B cell (primary cell): ENCODE measurements at regions not wholly inside any gene's neighbourhood (a gene's known extent, or its start where the extent isn't known, plus 50 kb on each side); places are given as distances from the start of the nearest gene placed in this dataset.

Experiments
- ATAC-seq: fragments of 200-7000 bp; cut with Tn5 transposase; one replicate; pipeline ENCODE4 v1.10.0; 2021; ENCODE audit warnings: low read depth, mild to moderate bottlenecking, moderate number of reproducible peaks, moderate library complexity
- CTCF ChIA-PET: fragments of 350-600 bp; sonication (Branson Sonifier 250); formaldehyde crosslinking; loops from one replicate; lab custom pipeline; 2021; ENCODE audit warnings: antibody characterized with exemption, inconsistent platforms; lab: Charles Lee
- POLR2A ChIA-PET: fragments of 350-600 bp; sonication (Branson Sonifier 250); formaldehyde crosslinking; loops from one replicate; lab custom pipeline; 2021; ENCODE audit warnings: antibody characterized with exemption; lab: Charles Lee
- DNase-seq: peaks from one replicate; pipeline ENCODE4 v3.0.0; 2013
- H2AFZ ChIP-seq: 2 replicates; pipeline ENCODE4 v1.6.1; 2012; ENCODE audit warnings: mild to moderate bottlenecking, low read depth, low read length; ENCODE audit not compliant: insufficient read depth, poor library complexity, severe bottlenecking
- H3K27ac ChIP-seq, 2 donors: 1 replicate in 1 of 2; 2 replicates in 1 of 2; pipeline ENCODE4 v1.5.1; 2012 to 2013; ENCODE audit warnings: low read length in 2 of 2, mild to moderate bottlenecking in 2 of 2, moderate library complexity in 1 of 2
- H3K27me3 ChIP-seq, 4 experiments: fragments of 200-600 bp in 1 of 4; sonication (generic) in 1 of 4; replicated peaks in 1 of 4; 1 replicate in 2 of 4; 2 replicates in 2 of 4; pipeline versions ENCODE4 v1.6.1 to v1.7.0; 2013 to 2016; ENCODE audit warnings: low read length in 3 of 4, mild to moderate bottlenecking in 2 of 4, mixed read lengths in 1 of 4, moderate library complexity in 1 of 4; ENCODE audit not compliant: insufficient read depth in 4 of 4, control insufficient read depth in 3 of 4; ENCODE audit errors: control extremely low read depth in 1 of 4
- H3K36me3 ChIP-seq, 2 experiments: replicated peaks in 1 of 2; 1 replicate in 1 of 2; 2 replicates in 1 of 2; pipeline versions ENCODE4 v1.6.1 to v1.7.1; 2013; ENCODE audit warnings: low read length in 1 of 2; ENCODE audit not compliant: insufficient read depth in 2 of 2, control insufficient read depth in 1 of 2; ENCODE audit errors: control extremely low read depth in 1 of 2, extremely low read depth in 1 of 2
- H3K4me1 ChIP-seq, 2 donors: fragments of 200-600 bp in 1 of 2; sonication (generic) in 1 of 2; 1 replicate in 1 of 2; 2 replicates in 1 of 2; pipeline versions ENCODE4 v1.5.1 to v1.6.1; 2013 to 2017; ENCODE audit warnings: low read length in 2 of 2; ENCODE audit not compliant: control insufficient read depth in 2 of 2, insufficient read depth in 2 of 2
- H3K4me2 ChIP-seq: replicated peaks from 2 replicates; pipeline ENCODE3; 2012; ENCODE audit warnings: mild to moderate bottlenecking, low read depth, low read length; ENCODE audit not compliant: poor library complexity, severe bottlenecking
- H3K4me3 ChIP-seq, 5 experiments: fragments of 200-600 bp in 1 of 5; sonication (generic) in 1 of 5; 1 replicate in 3 of 5; 2 replicates in 2 of 5; pipeline versions ENCODE4 v1.5.1 to v1.7.0; 2011 to 2016; ENCODE audit warnings: low read length in 4 of 5, mild to moderate bottlenecking in 4 of 5, low read depth in 2 of 5, control low read depth in 1 of 5, moderate library complexity in 1 of 5; ENCODE audit not compliant: insufficient read depth in 1 of 5; ENCODE audit errors: control extremely low read depth in 1 of 5, extremely low read depth in 1 of 5
- H3K79me2 ChIP-seq: fragments of 200-600 bp; sonication (generic); one replicate; pipeline ENCODE4 v1.6.0; 2016; ENCODE audit warnings: low read length; ENCODE audit not compliant: control insufficient read depth, insufficient read depth
- H3K9ac ChIP-seq: fragments of 200-600 bp; sonication (generic); 2 replicates; pipeline ENCODE4 v1.6.1; 2017; ENCODE audit warnings: mild to moderate bottlenecking, low read length, moderate library complexity
- H3K9me3 ChIP-seq, 3 donors: one replicate each; pipeline versions ENCODE4 v1.6.1 to v1.7.1; 2013; ENCODE audit warnings: low read length in 2 of 3; ENCODE audit not compliant: control insufficient read depth in 2 of 3, insufficient read depth in 1 of 3; ENCODE audit errors: control extremely low read depth in 1 of 3
- H4K20me1 ChIP-seq: 2 replicates; pipeline ENCODE4 v1.6.0; 2012; ENCODE audit warnings: mild to moderate bottlenecking, low read length; ENCODE audit not compliant: insufficient read depth, control insufficient read depth, poor library complexity, severe bottlenecking
- H3K27ac Mint-ChIP-seq: one replicate; pipeline ENCODE4 v1.8.0; 2021; ENCODE audit warnings: mixed read lengths
- H3K27me3 Mint-ChIP-seq: one replicate; pipeline ENCODE4 v1.8.0; 2021; ENCODE audit warnings: mixed read lengths
- H3K4me1 Mint-ChIP-seq: one replicate; pipeline ENCODE4 v1.8.0; 2021; ENCODE audit warnings: mixed read lengths
- H3K4me3 Mint-ChIP-seq: one replicate; pipeline ENCODE4 v1.8.0; 2021; ENCODE audit warnings: mixed read lengths
- H3K9me3 Mint-ChIP-seq: one replicate; pipeline ENCODE4 v1.8.0; 2022; ENCODE audit warnings: mixed read lengths; ENCODE audit not compliant: insufficient read depth
- CTCF ChIP-seq: fragments of 200-600 bp; IDR thresholded peaks from one replicate; pipeline ENCODE4 v1.8.0; 2022; ENCODE audit warnings: antibody characterized with exemption, mild to moderate bottlenecking
- EZH2 ChIP-seq: IDR thresholded peaks from 2 replicates; pipeline ENCODE4 v1.6.1; 2012; ENCODE audit warnings: borderline replicate concordance, low read depth, mild to moderate bottlenecking, moderate library complexity, low read length; ENCODE audit not compliant: insufficient read depth, poor library complexity, severe bottlenecking
- WGBS: methylation state at CpG from one replicate; pipeline ENCODE4 v1.1.5; 2013; ENCODE audit warnings: missing lambda C conversion rate; ENCODE audit not compliant: insufficient coverage; 5-methylcytosine and 5-hydroxymethylcytosine counted together
- intact Hi-C: fragments of 100-400 bp; cut with micrococcal nuclease; formaldehyde crosslinking; loops from one replicate; pipeline ENCODE4 v1.10.0; 2022

- Histone ChIP-seq H3K4me2 (no peak overlapping the region), H2AFZ (no peak overlapping the region), H3K4me3 (no peak overlapping the region), H3K4me1 (no peaks in the 10 kb centered on the region), H3K27ac (no peak overlapping the region), H4K20me1 (no peaks in the 10 kb centered on the region), H3K9me3 (no peaks in the 10 kb centered on the region), H3K27me3 (no peaks in the 10 kb centered on the region), H3K9ac (no peak overlapping the region), H3K79me2 (no peaks in the 10 kb centered on the region), H3K36me3 (no peaks in the 10 kb centered on the region)
- Mint-ChIP-seq H3K9me3 (no peaks in the 10 kb centered on the region), H3K4me3 (no peak overlapping the region), H3K4me1 (no peaks in the 10 kb centered on the region), H3K27me3 (no peaks in the 10 kb centered on the region), H3K27ac (no peak overlapping the region)
- POLR2A ChIA-PET = no interaction called here
- TF ChIP-seq CTCF = no peak
- no peak for TF ChIP-seq EZH2
- intact Hi-C loops = no loop called here
- DNase-seq (no peak), ATAC-seq (no peak)
- CTCF ChIA-PET = no interaction called here
- no CpG with 5 or more reads among the region's 2 CpGs for whole genome bisulfite sequencing
Observed at GRCh38 chr13:106874323-106874722, 306.4 kb upstream of the ARGLU1 start.

GRCh38 chr13:106873810-106874209 is 305.9 kb upstream of the ARGLU1 start:
- H3K4me3 ChIP-seq = no peak overlapping the region
- no peaks in the 10 kb centered on the region for H3K27me3 Mint-ChIP-seq
- no peak for DNase-seq
- no peak overlapping the region for H3K27ac ChIP-seq
- no peaks in the 10 kb centered on the region for H3K4me1 ChIP-seq
- H3K27ac Mint-ChIP-seq = no peak overlapping the region
- H3K4me3 Mint-ChIP-seq = no peak overlapping the region
- no peak overlapping the region for H3K9ac ChIP-seq
- intact Hi-C loops = no loop called here
- no peaks in the 10 kb centered on the region for H3K36me3 ChIP-seq
- no peaks in the 10 kb centered on the region for H3K27me3 ChIP-seq
- no peaks in the 10 kb centered on the region for H3K9me3 Mint-ChIP-seq
- 55% methylated on average over 1 of the region's 1 CpG for WGBS
- no peak overlapping the region for H3K4me2 ChIP-seq
- no peaks in the 10 kb centered on the region for H3K9me3 ChIP-seq
- ATAC-seq = no peak
- POLR2A ChIA-PET = no interaction called here
- CTCF ChIA-PET = no interaction called here
- TF ChIP-seq EZH2 = no peak
- TF ChIP-seq CTCF = no peak
- H3K4me1 Mint-ChIP-seq = no peaks in the 10 kb centered on the region
- no peaks in the 10 kb centered on the region for H3K79me2 ChIP-seq
- H4K20me1 ChIP-seq = no peaks in the 10 kb centered on the region
- no peak overlapping the region for H2AFZ ChIP-seq
